ENCODE measurements at regions not wholly inside any gene's neighbourhood (a gene's known extent, or its start where the extent isn't known, plus 50 kb on each side); places are given as distances from the start of the nearest gene placed in this dataset.
A peak's percentile ranks its signal among the peaks of the same experiment; 100 is the strongest.

GRCh38 chr3:3634326-3634725 lies 164.9 kb upstream of the LRRN1 start:
- Mint-ChIP-seq H3K27ac (ENCODE audit: unreplicated experiment) (no peak overlapping the region), H3K36me3 (ENCODE audit: low read depth, unreplicated experiment) (no peaks in the 10 kb centered on the region), H3K9me3 (ENCODE audit: unreplicated experiment) (peaks cover 11% of the 10 kb centered on the region), H3K4me1 (ENCODE audit: low read depth, unreplicated experiment) (no peaks in the 10 kb centered on the region), H3K4me3 (ENCODE audit: unreplicated experiment) (no peak overlapping the region), H3K27me3 (ENCODE audit: low read depth, unreplicated experiment) (no peaks in the 10 kb centered on the region)
- H3K4me2 ChIP-seq (ENCODE audit: low read length) = no peak overlapping the region
- no peaks in the 10 kb centered on the region for H3K27me3 ChIP-seq (ENCODE audit: insufficient read depth, low read length)
- DNase-seq (ENCODE audit: low read depth) = no peak
- H3K27ac ChIP-seq (ENCODE audit: low read depth, low read length) = no peak overlapping the region
- no peaks in the 10 kb centered on the region for H3K9me3 ChIP-seq (ENCODE audit: insufficient read depth, low read depth, low read length)
- H3K4me1 ChIP-seq (ENCODE audit: insufficient read depth, low read length) = no peaks in the 10 kb centered on the region
- no peak overlapping the region for H3K4me3 ChIP-seq (ENCODE audit: insufficient read depth, low read depth, low read length)
- H2AFZ ChIP-seq (ENCODE audit: low read depth, low read length) = no peak overlapping the region
- H4K20me1 ChIP-seq (ENCODE audit: insufficient read depth, low read length) = no peaks in the 10 kb centered on the region
- TF ChIP-seq CTCF (IDR thresholded peaks at IDR 0.05; ENCODE audit: insufficient read depth, low read depth, low read length) = no peak
- no peak for TF ChIP-seq EZH2 (IDR thresholded peaks at IDR 0.05; ENCODE audit: insufficient read depth, low read length)
- no peak overlapping the region for H3K9ac ChIP-seq (ENCODE audit: low read length)
- no peak for FAIRE-seq
- H3K79me2 ChIP-seq (ENCODE audit: insufficient read depth, low read length) = no peaks in the 10 kb centered on the region
- no peaks in the 10 kb centered on the region for H3K36me3 ChIP-seq (ENCODE audit: insufficient read depth, low read length)

- Histone ChIP-seq H3K9me3 (ENCODE audit: insufficient read depth, low read depth, low read length) (no peaks in the 10 kb centered on the region), H2AFZ (ENCODE audit: low read depth, low read length) (no peak overlapping the region), H3K9ac (ENCODE audit: low read length) (no peak overlapping the region), H4K20me1 (ENCODE audit: insufficient read depth, low read length) (no peaks in the 10 kb centered on the region), H3K4me2 (ENCODE audit: low read length) (no peak overlapping the region), H3K79me2 (ENCODE audit: insufficient read depth, low read length) (no peaks in the 10 kb centered on the region), H3K4me3 (ENCODE audit: insufficient read depth, low read depth, low read length) (no peak overlapping the region), H3K4me1 (ENCODE audit: insufficient read depth, low read length) (no peaks in the 10 kb centered on the region), H3K36me3 (ENCODE audit: insufficient read depth, low read length) (no peaks in the 10 kb centered on the region), H3K27ac (ENCODE audit: low read depth, low read length) (no peak overlapping the region), H3K27me3 (ENCODE audit: insufficient read depth, low read length) (no peaks in the 10 kb centered on the region)
- no peaks in the 10 kb centered on the region for H3K4me1 Mint-ChIP-seq (ENCODE audit: low read depth, unreplicated experiment)
- DNase-seq (ENCODE audit: low read depth) (peak; percentile 9), FAIRE-seq (no peak)
- no peak overlapping the region for H3K4me3 Mint-ChIP-seq (ENCODE audit: unreplicated experiment)
- no peaks in the 10 kb centered on the region for H3K36me3 Mint-ChIP-seq (ENCODE audit: low read depth, unreplicated experiment)
- TF ChIP-seq EZH2 (IDR thresholded peaks at IDR 0.05; ENCODE audit: insufficient read depth, low read length) (no peak), CTCF (IDR thresholded peaks at IDR 0.05; ENCODE audit: insufficient read depth, low read depth, low read length) (no peak)
- no peaks in the 10 kb centered on the region for H3K27me3 Mint-ChIP-seq (ENCODE audit: low read depth, unreplicated experiment)
- no peak overlapping the region for H3K27ac Mint-ChIP-seq (ENCODE audit: unreplicated experiment)
- peaks cover 11% of the 10 kb centered on the region for H3K9me3 Mint-ChIP-seq (ENCODE audit: unreplicated experiment)
Observed at GRCh38 chr3:3633761-3634160, 165.5 kb upstream of the LRRN1 start.

- DNase-seq (ENCODE audit: low read depth) = no peak
- Mint-ChIP-seq H3K27ac (ENCODE audit: unreplicated experiment) (no peak overlapping the region), H3K4me3 (ENCODE audit: unreplicated experiment) (no peak overlapping the region), H3K4me1 (ENCODE audit: low read depth, unreplicated experiment) (no peaks in the 10 kb centered on the region), H3K9me3 (ENCODE audit: unreplicated experiment) (peaks cover 11% of the 10 kb centered on the region), H3K36me3 (ENCODE audit: low read depth, unreplicated experiment) (no peaks in the 10 kb centered on the region), H3K27me3 (ENCODE audit: low read depth, unreplicated experiment) (no peaks in the 10 kb centered on the region)
- Histone ChIP-seq H3K36me3 (ENCODE audit: insufficient read depth, low read length) (no peaks in the 10 kb centered on the region), H3K9me3 (ENCODE audit: insufficient read depth, low read depth, low read length) (no peaks in the 10 kb centered on the region), H4K20me1 (ENCODE audit: insufficient read depth, low read length) (no peaks in the 10 kb centered on the region), H3K4me3 (ENCODE audit: insufficient read depth, low read depth, low read length) (no peak overlapping the region), H3K4me2 (ENCODE audit: low read length) (no peak overlapping the region), H2AFZ (ENCODE audit: low read depth, low read length) (no peak overlapping the region), H3K79me2 (ENCODE audit: insufficient read depth, low read length) (no peaks in the 10 kb centered on the region), H3K27ac (ENCODE audit: low read depth, low read length) (no peak overlapping the region), H3K27me3 (ENCODE audit: insufficient read depth, low read length) (no peaks in the 10 kb centered on the region), H3K9ac (ENCODE audit: low read length) (no peak overlapping the region), H3K4me1 (ENCODE audit: insufficient read depth, low read length) (no peaks in the 10 kb centered on the region)
- no peak for FAIRE-seq
- no peak for TF ChIP-seq CTCF (IDR thresholded peaks at IDR 0.05; ENCODE audit: insufficient read depth, low read depth, low read length)
- no peak for TF ChIP-seq EZH2 (IDR thresholded peaks at IDR 0.05; ENCODE audit: insufficient read depth, low read length)
Observed at GRCh38 chr3:3632449-3632848, 166.8 kb upstream of the LRRN1 start.
